Neural cell (in vitro differentiated cells): ENCODE measurements at regions not wholly inside any gene's neighbourhood (a gene's known extent, or its start where the extent isn't known, plus 50 kb on each side); places are given as distances from the start of the nearest gene placed in this dataset.

Source experiments
- EP300 ChIP-seq: fragments of 450-650 bp; conservative IDR thresholded peaks from 2 replicates; pipeline ENCODE4 v1.6.1; 2014; ENCODE audit warnings: antibody characterized with exemption, mild to moderate bottlenecking, moderate library complexity; ENCODE audit not compliant: poor library complexity, severe bottlenecking
- MXI1 ChIP-seq: fragments of 450-650 bp; conservative IDR thresholded peaks from 2 replicates; pipeline ENCODE4 v1.6.1; 2014; ENCODE audit warnings: antibody characterized with exemption, mild to moderate bottlenecking; ENCODE audit not compliant: poor library complexity, severe bottlenecking
- POLR2AphosphoS5 ChIP-seq: IDR thresholded peaks from 2 replicates; pipeline ENCODE4 v1.6.1; 2012
- TF ChIP-seq, protein P1 (sequence below): fragments of 450-650 bp; IDR thresholded peaks from 2 replicates; pipeline ENCODE4 v1.5.1; 2014; ENCODE audit warnings: antibody characterized with exemption, mild to moderate bottlenecking, moderate library complexity; ENCODE audit not compliant: poor library complexity, severe bottlenecking

GRCh38 chr22:49393526-49393925, 434.1 kb downstream of the BRD1 start:
- no peak for TF ChIP-seq MXI1
- no peak for TF ChIP-seq EP300
- TF ChIP-seq, protein P1, sequence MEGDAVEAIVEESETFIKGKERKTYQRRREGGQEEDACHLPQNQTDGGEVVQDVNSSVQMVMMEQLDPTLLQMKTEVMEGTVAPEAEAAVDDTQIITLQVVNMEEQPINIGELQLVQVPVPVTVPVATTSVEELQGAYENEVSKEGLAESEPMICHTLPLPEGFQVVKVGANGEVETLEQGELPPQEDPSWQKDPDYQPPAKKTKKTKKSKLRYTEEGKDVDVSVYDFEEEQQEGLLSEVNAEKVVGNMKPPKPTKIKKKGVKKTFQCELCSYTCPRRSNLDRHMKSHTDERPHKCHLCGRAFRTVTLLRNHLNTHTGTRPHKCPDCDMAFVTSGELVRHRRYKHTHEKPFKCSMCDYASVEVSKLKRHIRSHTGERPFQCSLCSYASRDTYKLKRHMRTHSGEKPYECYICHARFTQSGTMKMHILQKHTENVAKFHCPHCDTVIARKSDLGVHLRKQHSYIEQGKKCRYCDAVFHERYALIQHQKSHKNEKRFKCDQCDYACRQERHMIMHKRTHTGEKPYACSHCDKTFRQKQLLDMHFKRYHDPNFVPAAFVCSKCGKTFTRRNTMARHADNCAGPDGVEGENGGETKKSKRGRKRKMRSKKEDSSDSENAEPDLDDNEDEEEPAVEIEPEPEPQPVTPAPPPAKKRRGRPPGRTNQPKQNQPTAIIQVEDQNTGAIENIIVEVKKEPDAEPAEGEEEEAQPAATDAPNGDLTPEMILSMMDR = no peak
- TF ChIP-seq POLR2AphosphoS5 = no peak
